ENCODE measurements at regions not wholly inside any gene's neighbourhood (a gene's known extent, or its start where the extent isn't known, plus 50 kb on each side); places are given as distances from the start of the nearest gene placed in this dataset.

- in situ Hi-C loops (cut with MboI; ENCODE audit: low sequenced_read_pairs in 4 of 4) (no loop called here), intact Hi-C loops (cut with DNase I; ENCODE audit: low total_unique reads) (no loop called here)
- Histone ChIP-seq H3K27me3 (no peaks in the 10 kb centered on the region), H3K4me1 (no peaks in the 10 kb centered on the region), H3K27ac (no peak overlapping the region), H3K4me3 (no peak overlapping the region), H3K36me3 (no peaks in the 10 kb centered on the region), H3K9me3 (no peaks in the 10 kb centered on the region)
- DNase-seq (peak; percentile 9 to 31), ATAC-seq (no peak)
- TF ChIP-seq CTCF (IDR thresholded peaks at IDR 0.05 in 4 of 5, conservative IDR thresholded peaks at IDR 0.05 in 1 of 5) (no peak), POLR2A (IDR thresholded peaks at IDR 0.05) (no peak)
Observed at GRCh38 chr2:126368758-126369157, 287.2 kb upstream of the GYPC start.

DNA sequence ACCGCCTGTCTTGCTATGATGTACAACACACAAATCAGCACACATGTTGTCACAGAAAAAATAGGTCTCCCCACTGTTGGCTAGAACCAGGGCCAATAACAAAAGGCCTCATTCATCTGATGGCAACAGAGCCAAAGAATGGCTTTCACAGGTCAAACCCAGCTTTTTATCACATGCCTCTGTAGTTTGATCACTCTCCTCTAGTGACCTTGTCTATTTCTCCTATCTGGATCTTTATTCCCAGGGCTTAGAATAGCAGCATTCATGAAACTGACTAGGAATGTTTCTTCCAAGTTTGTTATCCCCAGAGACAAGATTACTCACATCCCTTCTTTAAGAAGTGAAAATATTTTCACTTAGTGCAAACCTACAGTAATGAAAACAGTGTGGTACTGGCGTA is 285.8 kb upstream of the GYPC start:
- TF ChIP-seq POLR2A (IDR thresholded peaks at IDR 0.05) (no peak), CTCF (IDR thresholded peaks at IDR 0.05 in 4 of 5, conservative IDR thresholded peaks at IDR 0.05 in 1 of 5) (no peak)
- no peaks in the 10 kb centered on the region for H3K27me3 ChIP-seq
- H3K27ac ChIP-seq = no peak overlapping the region
- H3K36me3 ChIP-seq = no peaks in the 10 kb centered on the region
- in situ Hi-C loops (cut with MboI; ENCODE audit: low sequenced_read_pairs in 4 of 4) (no loop called here), intact Hi-C loops (cut with DNase I; ENCODE audit: low total_unique reads) (no loop called here)
- H3K9me3 ChIP-seq = no peaks in the 10 kb centered on the region
- no peak for DNase-seq
- no peak for ATAC-seq
- H3K4me1 ChIP-seq = no peaks in the 10 kb centered on the region
- no peak overlapping the region for H3K4me3 ChIP-seq

- ATAC-seq (no peak), DNase-seq (no peak)
- H3K36me3 ChIP-seq = no peaks in the 10 kb centered on the region
- in situ Hi-C loops (cut with MboI; ENCODE audit: low sequenced_read_pairs in 4 of 4) (no loop called here), intact Hi-C loops (cut with DNase I; ENCODE audit: low total_unique reads) (no loop called here)
- no peaks in the 10 kb centered on the region for H3K27me3 ChIP-seq
- TF ChIP-seq CTCF (IDR thresholded peaks at IDR 0.05 in 4 of 5, conservative IDR thresholded peaks at IDR 0.05 in 1 of 5) = no peak
- TF ChIP-seq POLR2A (IDR thresholded peaks at IDR 0.05) = no peak
- H3K4me3 ChIP-seq = no peak overlapping the region
- no peaks in the 10 kb centered on the region for H3K4me1 ChIP-seq
- no peaks in the 10 kb centered on the region for H3K9me3 ChIP-seq
- H3K27ac ChIP-seq = no peak overlapping the region
Observed at GRCh38 chr2:126372406-126372805, 283.6 kb upstream of the GYPC start.

GRCh38 chr2:126378176-126378575 is 277.8 kb upstream of the GYPC start:
- no peaks in the 10 kb centered on the region for H3K36me3 ChIP-seq
- DNase-seq (no peak), ATAC-seq (no peak)
- H3K4me1 ChIP-seq = no peaks in the 10 kb centered on the region
- no peak overlapping the region for H3K4me3 ChIP-seq
- intact Hi-C loops (cut with DNase I; ENCODE audit: low total_unique reads) = no loop called here
- peaks cover 0 to 4% (median 0%) of the 10 kb centered on the region in 3 donors for H3K27me3 ChIP-seq
- TF ChIP-seq POLR2A (IDR thresholded peaks at IDR 0.05) = no peak
- no peak for TF ChIP-seq CTCF (IDR thresholded peaks at IDR 0.05 in 4 of 5, conservative IDR thresholded peaks at IDR 0.05 in 1 of 5)
- no peaks in the 10 kb centered on the region for H3K9me3 ChIP-seq
- in situ Hi-C loops (cut with MboI; ENCODE audit: low sequenced_read_pairs in 4 of 4) = no loop called here
- no peak overlapping the region for H3K27ac ChIP-seq

- Histone ChIP-seq H3K4me1 (no peaks in the 10 kb centered on the region), H3K36me3 (no peaks in the 10 kb centered on the region), H3K4me3 (no peak overlapping the region), H3K27ac (no peak overlapping the region), H3K9me3 (no peaks in the 10 kb centered on the region), H3K27me3 (peaks cover 0 to 4% (median 0%) of the 10 kb centered on the region in 3 donors)
- ATAC-seq (no peak), DNase-seq (no peak)
- TF ChIP-seq POLR2A (IDR thresholded peaks at IDR 0.05) = no peak
- TF ChIP-seq CTCF (IDR thresholded peaks at IDR 0.05 in 4 of 5, conservative IDR thresholded peaks at IDR 0.05 in 1 of 5) = no peak
- intact Hi-C loops (cut with DNase I; ENCODE audit: low total_unique reads) = no loop called here
- in situ Hi-C loops (cut with MboI; ENCODE audit: low sequenced_read_pairs in 4 of 4) = no loop called here
Observed at GRCh38 chr2:126381091-126381490, 274.9 kb upstream of the GYPC start.

All from gastrocnemius medialis (tissue), 4 donors.